ENCODE measurements at regions not wholly inside any gene's neighbourhood (a gene's known extent, or its start where the extent isn't known, plus 50 kb on each side); places are given as distances from the start of the nearest gene placed in this dataset.

GRCh38 chr5:74420220-74420619 lies 220.3 kb downstream of the ENC1 start:
- Histone ChIP-seq H3K27ac (ENCODE audit: low read depth, low read length) (no peak overlapping the region), H3K4me1 (ENCODE audit: insufficient read depth, low read length) (no peaks in the 10 kb centered on the region), H3K4me3 (ENCODE audit: low read depth in 1 of 2, low read length in 2 of 2) (no peak overlapping the region), H3K27me3 (ENCODE audit: control insufficient read depth in 1 of 2, insufficient read depth in 2 of 2, low read length in 2 of 2) (no peaks in the 10 kb centered on the region), H3K9me3 (ENCODE audit: low read length) (no peaks in the 10 kb centered on the region), H3K9ac (ENCODE audit: low read length) (no peak overlapping the region), H3K36me3 (ENCODE audit: insufficient read depth, low read length) (no peaks in the 10 kb centered on the region)

GRCh38 chr5:74419468-74419867 lies 221.1 kb downstream of the ENC1 start:
- Histone ChIP-seq H3K4me3 (ENCODE audit: low read depth in 1 of 2, low read length in 2 of 2) (no peak overlapping the region), H3K27ac (ENCODE audit: low read depth, low read length) (no peak overlapping the region)

GRCh38 chr5:74418709-74419108 lies 221.8 kb downstream of the ENC1 start:
- Histone ChIP-seq H3K27ac (ENCODE audit: low read depth, low read length) (no peak overlapping the region), H3K9me3 (ENCODE audit: low read length) (no peaks in the 10 kb centered on the region), H3K9ac (ENCODE audit: low read length) (no peak overlapping the region), H3K27me3 (ENCODE audit: control insufficient read depth in 1 of 2, insufficient read depth in 2 of 2, low read length in 2 of 2) (no peaks in the 10 kb centered on the region), H3K4me3 (ENCODE audit: low read depth in 1 of 2, low read length in 2 of 2) (no peak overlapping the region), H3K36me3 (ENCODE audit: insufficient read depth, low read length) (no peaks in the 10 kb centered on the region), H3K4me1 (ENCODE audit: insufficient read depth, low read length) (no peaks in the 10 kb centered on the region)

More at GRCh38 chr5:74419468-74419867, 221.1 kb downstream of the ENC1 start:
- H3K9me3 ChIP-seq (ENCODE audit: low read length) = no peaks in the 10 kb centered on the region
- H3K27me3 ChIP-seq (ENCODE audit: control insufficient read depth in 1 of 2, insufficient read depth in 2 of 2, low read length in 2 of 2) = no peaks in the 10 kb centered on the region
- H3K4me1 ChIP-seq (ENCODE audit: insufficient read depth, low read length) = no peaks in the 10 kb centered on the region
- H3K9ac ChIP-seq (ENCODE audit: low read length) = no peak overlapping the region
- H3K36me3 ChIP-seq (ENCODE audit: insufficient read depth, low read length) = no peaks in the 10 kb centered on the region

- H3K4me1 ChIP-seq (ENCODE audit: insufficient read depth, low read length) = no peaks in the 10 kb centered on the region
- H3K27me3 ChIP-seq (ENCODE audit: control insufficient read depth in 1 of 2, insufficient read depth in 2 of 2, low read length in 2 of 2) = no peaks in the 10 kb centered on the region
- H3K4me3 ChIP-seq (ENCODE audit: low read depth in 1 of 2, low read length in 2 of 2) = no peak overlapping the region
- H3K27ac ChIP-seq (ENCODE audit: low read depth, low read length) = no peak overlapping the region
- no peak overlapping the region for H3K9ac ChIP-seq (ENCODE audit: low read length)
- H3K9me3 ChIP-seq (ENCODE audit: low read length) = no peaks in the 10 kb centered on the region
- no peaks in the 10 kb centered on the region for H3K36me3 ChIP-seq (ENCODE audit: insufficient read depth, low read length)
These were observed 222.3 kb downstream of the ENC1 start for GRCh38 chr5:74418261-74418660.

- no peaks in the 10 kb centered on the region for H3K27me3 ChIP-seq (ENCODE audit: control insufficient read depth in 1 of 2, insufficient read depth in 2 of 2, low read length in 2 of 2)
- no peaks in the 10 kb centered on the region for H3K36me3 ChIP-seq (ENCODE audit: insufficient read depth, low read length)
- no peaks in the 10 kb centered on the region for H3K9me3 ChIP-seq (ENCODE audit: low read length)
- no peak overlapping the region for H3K9ac ChIP-seq (ENCODE audit: low read length)
- no peak overlapping the region for H3K27ac ChIP-seq (ENCODE audit: low read depth, low read length)
- H3K4me1 ChIP-seq (ENCODE audit: insufficient read depth, low read length) = no peaks in the 10 kb centered on the region
- no peak overlapping the region for H3K4me3 ChIP-seq (ENCODE audit: low read depth in 1 of 2, low read length in 2 of 2)
These were observed 224.8 kb downstream of the ENC1 start for GRCh38 chr5:74415695-74416102.

GRCh38 chr5:74414228-74414627 lies 226.3 kb downstream of the ENC1 start:
- H3K36me3 ChIP-seq (ENCODE audit: insufficient read depth, low read length) = no peaks in the 10 kb centered on the region
- H3K27me3 ChIP-seq (ENCODE audit: control insufficient read depth in 1 of 2, insufficient read depth in 2 of 2, low read length in 2 of 2) = no peaks in the 10 kb centered on the region
- H3K9me3 ChIP-seq (ENCODE audit: low read length) = no peaks in the 10 kb centered on the region
- no peak overlapping the region for H3K9ac ChIP-seq (ENCODE audit: low read length)
- no peaks in the 10 kb centered on the region for H3K4me1 ChIP-seq (ENCODE audit: insufficient read depth, low read length)
- H3K27ac ChIP-seq (ENCODE audit: low read depth, low read length) = no peak overlapping the region
- H3K4me3 ChIP-seq (ENCODE audit: low read depth in 1 of 2, low read length in 2 of 2) = no peak overlapping the region

GRCh38 chr5:74413403-74414048 lies 227.0 kb downstream of the ENC1 start:
- no peaks in the 10 kb centered on the region for H3K9me3 ChIP-seq (ENCODE audit: low read length)
- no peaks in the 10 kb centered on the region for H3K36me3 ChIP-seq (ENCODE audit: insufficient read depth, low read length)
- no peaks in the 10 kb centered on the region for H3K27me3 ChIP-seq (ENCODE audit: control insufficient read depth in 1 of 2, insufficient read depth in 2 of 2, low read length in 2 of 2)
- H3K4me1 ChIP-seq (ENCODE audit: insufficient read depth, low read length) = no peaks in the 10 kb centered on the region
- H3K27ac ChIP-seq (ENCODE audit: low read depth, low read length) = no peak overlapping the region
- no peak overlapping the region for H3K9ac ChIP-seq (ENCODE audit: low read length)
- no peak overlapping the region for H3K4me3 ChIP-seq (ENCODE audit: low read depth in 1 of 2, low read length in 2 of 2)

GRCh38 chr5:74412066-74412465 lies 228.5 kb downstream of the ENC1 start:
- Histone ChIP-seq H3K36me3 (ENCODE audit: insufficient read depth, low read length) (no peaks in the 10 kb centered on the region), H3K9ac (ENCODE audit: low read length) (no peak overlapping the region), H3K27ac (ENCODE audit: low read depth, low read length) (no peak overlapping the region), H3K4me1 (ENCODE audit: insufficient read depth, low read length) (no peaks in the 10 kb centered on the region), H3K4me3 (ENCODE audit: low read depth in 1 of 2, low read length in 2 of 2) (no peak overlapping the region), H3K9me3 (ENCODE audit: low read length) (no peaks in the 10 kb centered on the region), H3K27me3 (ENCODE audit: control insufficient read depth in 1 of 2, insufficient read depth in 2 of 2, low read length in 2 of 2) (no peaks in the 10 kb centered on the region)

- Histone ChIP-seq H3K4me1 (ENCODE audit: insufficient read depth, low read length) (no peaks in the 10 kb centered on the region), H3K27ac (ENCODE audit: low read depth, low read length) (no peak overlapping the region)
These were observed 230.8 kb downstream of the ENC1 start for GRCh38 chr5:74409712-74410111.

GRCh38 chr5:74409166-74409706 lies 231.3 kb downstream of the ENC1 start:
- Histone ChIP-seq H3K36me3 (ENCODE audit: insufficient read depth, low read length) (no peaks in the 10 kb centered on the region), H3K4me3 (ENCODE audit: low read depth in 1 of 2, low read length in 2 of 2) (no peak overlapping the region), H3K27me3 (ENCODE audit: control insufficient read depth in 1 of 2, insufficient read depth in 2 of 2, low read length in 2 of 2) (no peaks in the 10 kb centered on the region), H3K27ac (ENCODE audit: low read depth, low read length) (no peak overlapping the region), H3K4me1 (ENCODE audit: insufficient read depth, low read length) (no peaks in the 10 kb centered on the region), H3K9me3 (ENCODE audit: low read length) (no peaks in the 10 kb centered on the region), H3K9ac (ENCODE audit: low read length) (no peak overlapping the region)

More at GRCh38 chr5:74409712-74410111, 230.8 kb downstream of the ENC1 start:
- Histone ChIP-seq H3K36me3 (ENCODE audit: insufficient read depth, low read length) (no peaks in the 10 kb centered on the region), H3K4me3 (ENCODE audit: low read depth in 1 of 2, low read length in 2 of 2) (no peak overlapping the region), H3K9ac (ENCODE audit: low read length) (no peak overlapping the region), H3K9me3 (ENCODE audit: low read length) (no peaks in the 10 kb centered on the region), H3K27me3 (ENCODE audit: control insufficient read depth in 1 of 2, insufficient read depth in 2 of 2, low read length in 2 of 2) (no peaks in the 10 kb centered on the region)

GRCh38 chr5:74408150-74409043 lies 232.1 kb downstream of the ENC1 start:
- H3K4me3 ChIP-seq (ENCODE audit: low read depth in 1 of 2, low read length in 2 of 2) = no peak overlapping the region
- no peaks in the 10 kb centered on the region for H3K27me3 ChIP-seq (ENCODE audit: control insufficient read depth in 1 of 2, insufficient read depth in 2 of 2, low read length in 2 of 2)
- H3K27ac ChIP-seq (ENCODE audit: low read depth, low read length) = no peak overlapping the region
- no peaks in the 10 kb centered on the region for H3K9me3 ChIP-seq (ENCODE audit: low read length)
- H3K9ac ChIP-seq (ENCODE audit: low read length) = no peak overlapping the region
- H3K36me3 ChIP-seq (ENCODE audit: insufficient read depth, low read length) = no peaks in the 10 kb centered on the region
- no peaks in the 10 kb centered on the region for H3K4me1 ChIP-seq (ENCODE audit: insufficient read depth, low read length)
